MM.1S (cell line): ENCODE measurements at regions not wholly inside any gene's neighbourhood (a gene's known extent, or its start where the extent isn't known, plus 50 kb on each side); places are given as distances from the start of the nearest gene placed in this dataset.

Source experiments
- CTCF ChIP-seq: fragments of 300-600 bp; sonication (generic); IDR thresholded peaks from 2 replicates; pipeline ENCODE4 v1.5.1; 2016; ENCODE audit warnings: antibody characterized with exemption, low read length, mixed read lengths
- EZH2 ChIP-seq: fragments of 300-600 bp; sonication (generic); optimal IDR thresholded peaks from 2 replicates; pipeline ENCODE3; 2017; ENCODE audit warnings: low read depth, mild to moderate bottlenecking, antibody characterized with exemption, low read length, mixed read lengths
- EZH2phosphoT487 ChIP-seq: fragments of 300-600 bp; sonication (generic); IDR thresholded peaks from 2 replicates; pipeline ENCODE4 v1.6.1; 2018; ENCODE audit warnings: antibody characterized with exemption, low read length

- no peak for TF ChIP-seq CTCF
- TF ChIP-seq EZH2, result no peak
- no peak for TF ChIP-seq EZH2phosphoT487
Measured at GRCh38 chr18:78619854-78620253, 359.8 kb upstream of the SALL3 start.
